Adrenal gland (tissue), 5 donors: ENCODE measurements at regions not wholly inside any gene's neighbourhood (a gene's known extent, or its start where the extent isn't known, plus 50 kb on each side); places are given as distances from the start of the nearest gene placed in this dataset.

ENCODE experiments used
- POLR2A ChIP-seq, 2 donors: fragments of 450-650 bp; IDR thresholded peaks; one replicate each; pipeline ENCODE4 v1.6.1; 2017; ENCODE audit warnings: antibody characterized with exemption in 2 of 2, mild to moderate bottlenecking in 2 of 2, moderate library complexity in 1 of 2
- TF ChIP-seq, protein P1 (sequence below), 6 experiments: fragments of 450-650 bp in 4 of 6; fragments of 200-600 bp in 2 of 6; sonication (generic) in 1 of 6; IDR thresholded peaks; 1 replicate in 5 of 6; 2 replicates in 1 of 6; pipeline versions ENCODE4 v1.5.1 to v1.8.0; 2016 to 2021; ENCODE audit warnings: antibody characterized with exemption in 6 of 6, mild to moderate bottlenecking in 2 of 6, moderate library complexity in 1 of 6
- donor health status: DM: no; HTN: no; CAD: no.

DNA sequence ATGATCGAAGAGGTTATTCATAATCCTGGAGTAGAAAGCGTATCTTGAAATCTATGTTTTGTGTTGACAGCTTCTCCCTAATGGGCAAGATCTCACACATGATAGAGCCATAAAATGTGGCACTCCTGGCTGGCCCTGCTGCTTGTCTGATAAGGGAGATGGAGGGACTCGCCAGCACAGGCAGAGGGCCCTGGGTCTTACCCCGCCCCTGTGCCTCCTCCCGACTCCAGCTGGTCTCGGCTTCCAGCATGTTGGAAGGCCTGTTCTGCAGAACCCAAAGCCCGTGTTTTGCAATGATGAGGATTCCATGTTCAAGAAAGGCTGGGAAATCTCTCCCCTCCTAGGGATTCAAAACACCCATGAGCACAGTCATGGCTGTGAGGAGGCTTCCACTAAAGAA lies 106.7 kb upstream of the SDK2 start:
- TF ChIP-seq POLR2A (IDR thresholded peaks at IDR 0.05): no peak
- TF ChIP-seq, protein P1, sequence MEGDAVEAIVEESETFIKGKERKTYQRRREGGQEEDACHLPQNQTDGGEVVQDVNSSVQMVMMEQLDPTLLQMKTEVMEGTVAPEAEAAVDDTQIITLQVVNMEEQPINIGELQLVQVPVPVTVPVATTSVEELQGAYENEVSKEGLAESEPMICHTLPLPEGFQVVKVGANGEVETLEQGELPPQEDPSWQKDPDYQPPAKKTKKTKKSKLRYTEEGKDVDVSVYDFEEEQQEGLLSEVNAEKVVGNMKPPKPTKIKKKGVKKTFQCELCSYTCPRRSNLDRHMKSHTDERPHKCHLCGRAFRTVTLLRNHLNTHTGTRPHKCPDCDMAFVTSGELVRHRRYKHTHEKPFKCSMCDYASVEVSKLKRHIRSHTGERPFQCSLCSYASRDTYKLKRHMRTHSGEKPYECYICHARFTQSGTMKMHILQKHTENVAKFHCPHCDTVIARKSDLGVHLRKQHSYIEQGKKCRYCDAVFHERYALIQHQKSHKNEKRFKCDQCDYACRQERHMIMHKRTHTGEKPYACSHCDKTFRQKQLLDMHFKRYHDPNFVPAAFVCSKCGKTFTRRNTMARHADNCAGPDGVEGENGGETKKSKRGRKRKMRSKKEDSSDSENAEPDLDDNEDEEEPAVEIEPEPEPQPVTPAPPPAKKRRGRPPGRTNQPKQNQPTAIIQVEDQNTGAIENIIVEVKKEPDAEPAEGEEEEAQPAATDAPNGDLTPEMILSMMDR (IDR thresholded peaks at IDR 0.05): no peak
